Endothelial cell (in vitro differentiated cells): ENCODE measurements at regions not wholly inside any gene's neighbourhood (a gene's known extent, or its start where the extent isn't known, plus 50 kb on each side); places are given as distances from the start of the nearest gene placed in this dataset.
"Not testable (repeated sequence)": the region's sequence is repeated elsewhere in the genome, so short reads cannot be mapped to it uniquely, and the experiment has no call there.

Experiments used
- DNase-seq: peaks from one replicate; pipeline ENCODE4 v3.0.0; 2021; ENCODE audit warnings: low spot score
- H3K27ac Mint-ChIP-seq: one replicate; pipeline ENCODE4 v1.8.0; 2021; ENCODE audit warnings: mixed read lengths, inconsistent platforms; ENCODE audit not compliant: unreplicated experiment
- H3K27me3 Mint-ChIP-seq: one replicate; pipeline ENCODE4 v1.8.0; 2021; ENCODE audit warnings: mild to moderate bottlenecking, moderate library complexity, mixed read lengths, inconsistent platforms; ENCODE audit not compliant: unreplicated experiment
- H3K36me3 Mint-ChIP-seq: one replicate; pipeline ENCODE4 v1.8.0; 2021; ENCODE audit warnings: mild to moderate bottlenecking, low read depth, mixed read lengths, inconsistent platforms; ENCODE audit not compliant: unreplicated experiment
- H3K4me1 Mint-ChIP-seq: one replicate; pipeline ENCODE4 v1.8.0; 2021; ENCODE audit warnings: mild to moderate bottlenecking, mixed read lengths, inconsistent platforms; ENCODE audit not compliant: unreplicated experiment
- H3K4me3 Mint-ChIP-seq: one replicate; pipeline ENCODE4 v1.8.0; 2021; ENCODE audit warnings: mild to moderate bottlenecking, mixed read lengths, inconsistent platforms; ENCODE audit not compliant: unreplicated experiment
- H3K9me3 Mint-ChIP-seq: one replicate; pipeline ENCODE4 v1.8.0; 2021; ENCODE audit warnings: mixed read lengths, inconsistent platforms; ENCODE audit not compliant: unreplicated experiment
- TF ChIP-seq, protein P1 (sequence below): fragments of 200-600 bp; sonication (generic); IDR thresholded peaks from one replicate; pipeline ENCODE4 v1.5.0; 2021; ENCODE audit warnings: antibody characterized with exemption; ENCODE audit not compliant: unreplicated experiment

DNA sequence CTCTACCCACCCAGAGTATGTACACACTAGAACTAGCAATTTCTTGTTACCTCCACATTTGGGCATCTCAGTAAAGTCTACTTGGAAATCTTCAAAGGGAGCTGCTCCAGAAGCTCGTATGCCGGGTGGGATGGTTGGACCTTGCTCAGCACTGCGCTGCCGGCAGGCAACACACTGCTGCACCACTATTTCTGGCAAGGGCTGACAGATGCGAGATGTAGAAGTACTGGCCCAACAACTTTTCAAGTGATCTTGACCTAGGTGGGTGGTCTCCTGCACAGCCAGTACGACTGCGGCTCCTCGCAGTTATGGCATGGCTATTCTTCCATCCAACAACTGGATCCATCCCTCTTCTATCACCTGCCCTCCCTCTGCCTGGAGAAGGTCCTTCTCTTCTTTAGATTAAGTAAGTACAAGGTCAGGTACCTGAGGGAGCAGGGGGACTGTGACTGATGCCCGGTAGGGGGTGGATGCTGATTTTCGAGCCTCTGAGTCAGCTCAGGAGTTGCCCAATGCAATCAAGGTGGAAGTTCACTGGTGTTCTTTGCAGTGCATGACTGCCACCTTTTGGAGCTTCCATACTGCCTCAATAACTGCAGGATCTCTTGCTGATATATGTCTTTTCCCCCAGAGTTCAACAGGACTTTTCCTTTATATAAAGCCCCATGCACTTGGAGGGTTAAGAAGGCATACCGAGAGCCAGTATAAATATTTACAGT, 100.4 kb upstream of the SLC1A4 start:
- TF ChIP-seq, protein P1, sequence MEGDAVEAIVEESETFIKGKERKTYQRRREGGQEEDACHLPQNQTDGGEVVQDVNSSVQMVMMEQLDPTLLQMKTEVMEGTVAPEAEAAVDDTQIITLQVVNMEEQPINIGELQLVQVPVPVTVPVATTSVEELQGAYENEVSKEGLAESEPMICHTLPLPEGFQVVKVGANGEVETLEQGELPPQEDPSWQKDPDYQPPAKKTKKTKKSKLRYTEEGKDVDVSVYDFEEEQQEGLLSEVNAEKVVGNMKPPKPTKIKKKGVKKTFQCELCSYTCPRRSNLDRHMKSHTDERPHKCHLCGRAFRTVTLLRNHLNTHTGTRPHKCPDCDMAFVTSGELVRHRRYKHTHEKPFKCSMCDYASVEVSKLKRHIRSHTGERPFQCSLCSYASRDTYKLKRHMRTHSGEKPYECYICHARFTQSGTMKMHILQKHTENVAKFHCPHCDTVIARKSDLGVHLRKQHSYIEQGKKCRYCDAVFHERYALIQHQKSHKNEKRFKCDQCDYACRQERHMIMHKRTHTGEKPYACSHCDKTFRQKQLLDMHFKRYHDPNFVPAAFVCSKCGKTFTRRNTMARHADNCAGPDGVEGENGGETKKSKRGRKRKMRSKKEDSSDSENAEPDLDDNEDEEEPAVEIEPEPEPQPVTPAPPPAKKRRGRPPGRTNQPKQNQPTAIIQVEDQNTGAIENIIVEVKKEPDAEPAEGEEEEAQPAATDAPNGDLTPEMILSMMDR = no peak
- DNase-seq = no peak
- peaks cover 7% of the 10 kb centered on the region for H3K36me3 Mint-ChIP-seq
- H3K4me1 Mint-ChIP-seq = no peaks in the 10 kb centered on the region
- H3K27me3 Mint-ChIP-seq = peaks cover 3% of the 10 kb centered on the region
- H3K4me3 Mint-ChIP-seq = no peak overlapping the region
- H3K27ac Mint-ChIP-seq = no peak overlapping the region
- H3K9me3 Mint-ChIP-seq = no peaks in the 10 kb centered on the region

DNA sequence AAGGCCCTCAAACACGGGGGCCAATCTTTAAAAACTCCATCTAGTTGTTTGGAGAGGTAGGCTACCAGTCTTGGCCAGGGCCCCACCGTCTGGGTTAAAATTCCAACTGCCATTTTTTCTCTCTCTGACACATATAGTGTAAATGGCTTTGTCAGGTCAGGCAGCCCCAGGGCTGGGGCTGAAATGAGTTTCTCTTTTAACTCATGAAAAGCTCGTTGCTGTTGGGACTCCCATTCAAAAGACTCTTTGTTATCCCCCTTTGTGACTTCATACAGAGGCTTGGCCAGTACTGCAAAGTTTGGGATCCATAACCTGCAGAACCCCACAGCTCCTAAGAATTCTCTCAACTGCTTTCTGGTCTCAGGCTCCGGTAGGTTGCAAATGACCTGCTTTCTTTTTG, 99.4 kb upstream of the SLC1A4 start:
- no peak for DNase-seq
- Mint-ChIP-seq H3K4me1 (no peaks in the 10 kb centered on the region), H3K36me3 (peaks cover 7% of the 10 kb centered on the region), H3K27ac (no peak overlapping the region), H3K4me3 (no peak overlapping the region), H3K27me3 (peaks cover 3% of the 10 kb centered on the region), H3K9me3 (no peaks in the 10 kb centered on the region)
- TF ChIP-seq, protein P1 = no peak

DNA sequence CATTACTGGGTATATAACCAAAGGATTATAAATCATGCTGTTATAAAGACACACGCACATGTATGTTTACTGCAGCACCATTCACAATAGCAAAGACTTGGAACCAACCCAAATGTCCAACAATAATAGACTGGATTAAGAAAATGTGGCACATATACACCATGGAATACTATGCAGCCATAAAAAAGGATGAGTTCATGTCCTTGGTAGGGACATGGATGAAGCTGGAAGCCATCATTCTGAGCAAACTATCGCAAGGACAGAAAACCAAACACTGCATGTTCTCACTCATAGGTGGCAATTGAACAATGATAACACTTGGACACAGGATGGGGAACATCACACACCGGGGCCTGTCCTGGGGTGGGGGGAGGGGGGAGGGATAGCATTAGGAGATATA, 92.6 kb upstream of the SLC1A4 start:
- H3K36me3 Mint-ChIP-seq, H3K9me3 Mint-ChIP-seq, H3K4me1 Mint-ChIP-seq, H3K27me3 Mint-ChIP-seq, H3K4me3 Mint-ChIP-seq, H3K27ac Mint-ChIP-seq, DNase-seq: not testable (repeated sequence)

DNA sequence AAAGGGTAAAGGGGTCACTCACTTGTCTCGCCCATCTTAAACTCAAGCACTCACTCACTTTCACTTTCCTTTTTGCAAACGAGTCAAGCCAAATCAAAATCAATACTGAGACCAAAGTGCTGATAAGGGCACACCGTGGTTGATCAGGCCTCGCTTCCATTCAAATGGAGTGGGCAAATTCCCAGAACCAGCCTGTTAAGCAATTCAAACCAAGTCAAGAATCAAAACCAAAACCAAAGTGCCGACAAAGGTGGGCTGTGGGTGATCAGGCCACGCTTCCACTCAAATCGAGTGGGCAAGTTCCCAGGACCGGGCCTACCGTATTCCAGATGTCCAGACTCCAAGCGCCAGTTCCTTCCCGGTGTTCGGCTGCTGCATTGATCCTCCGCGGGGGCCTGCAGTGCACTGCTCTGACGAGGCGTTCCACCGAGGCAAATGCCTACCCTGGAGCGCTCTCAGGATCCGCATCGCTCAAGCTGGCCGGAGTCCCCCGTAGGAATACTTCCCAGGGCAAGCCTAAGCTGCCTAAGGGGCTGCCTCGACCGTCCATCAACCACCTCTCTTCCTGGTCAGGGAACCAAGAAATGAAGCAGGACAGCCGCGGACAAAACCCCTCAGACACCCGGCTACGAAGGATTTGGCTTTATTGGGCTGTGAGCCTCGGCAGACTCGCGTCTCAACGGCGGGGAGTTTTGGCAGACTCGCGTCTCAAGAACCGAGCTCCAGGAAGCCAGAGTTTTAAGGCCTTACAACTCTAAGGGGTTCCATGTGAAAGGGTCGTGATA, 89.9 kb upstream of the SLC1A4 start:
- Mint-ChIP-seq H3K4me1 (peaks cover 7% of the 10 kb centered on the region), H3K4me3 (no peak overlapping the region), H3K9me3 (no peaks in the 10 kb centered on the region), H3K27ac (no peak overlapping the region), H3K36me3 (no peaks in the 10 kb centered on the region), H3K27me3 (peaks cover 5% of the 10 kb centered on the region)
- DNase-seq = no peak
- TF ChIP-seq, protein P1 = no peak

DNA sequence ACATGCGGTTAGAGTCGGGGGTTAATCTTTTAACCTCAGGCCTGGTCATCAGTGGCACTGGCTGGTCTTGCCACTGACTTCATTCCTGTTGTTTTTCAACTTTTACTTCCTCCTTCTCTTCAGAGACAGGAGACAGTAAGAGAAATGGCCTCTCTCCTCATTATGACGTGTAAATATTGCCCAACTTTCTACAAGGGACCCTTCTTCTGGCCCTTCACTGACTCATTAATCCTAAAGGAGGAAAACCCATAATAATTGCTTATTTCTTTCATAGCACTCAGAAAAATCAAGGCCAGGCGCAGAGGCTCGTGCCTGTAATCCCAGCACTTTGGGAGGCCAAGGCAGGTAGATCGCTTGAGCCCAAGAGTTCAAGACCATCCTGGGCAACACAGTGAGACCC, 89.3 kb upstream of the SLC1A4 start:
- not testable (repeated sequence) for H3K27ac Mint-ChIP-seq, H3K4me1 Mint-ChIP-seq, H3K4me3 Mint-ChIP-seq, DNase-seq, H3K9me3 Mint-ChIP-seq, H3K36me3 Mint-ChIP-seq, H3K27me3 Mint-ChIP-seq
